ENCODE measurements at regions not wholly inside any gene's neighbourhood (a gene's known extent, or its start where the extent isn't known, plus 50 kb on each side); places are given as distances from the start of the nearest gene placed in this dataset.

DNA sequence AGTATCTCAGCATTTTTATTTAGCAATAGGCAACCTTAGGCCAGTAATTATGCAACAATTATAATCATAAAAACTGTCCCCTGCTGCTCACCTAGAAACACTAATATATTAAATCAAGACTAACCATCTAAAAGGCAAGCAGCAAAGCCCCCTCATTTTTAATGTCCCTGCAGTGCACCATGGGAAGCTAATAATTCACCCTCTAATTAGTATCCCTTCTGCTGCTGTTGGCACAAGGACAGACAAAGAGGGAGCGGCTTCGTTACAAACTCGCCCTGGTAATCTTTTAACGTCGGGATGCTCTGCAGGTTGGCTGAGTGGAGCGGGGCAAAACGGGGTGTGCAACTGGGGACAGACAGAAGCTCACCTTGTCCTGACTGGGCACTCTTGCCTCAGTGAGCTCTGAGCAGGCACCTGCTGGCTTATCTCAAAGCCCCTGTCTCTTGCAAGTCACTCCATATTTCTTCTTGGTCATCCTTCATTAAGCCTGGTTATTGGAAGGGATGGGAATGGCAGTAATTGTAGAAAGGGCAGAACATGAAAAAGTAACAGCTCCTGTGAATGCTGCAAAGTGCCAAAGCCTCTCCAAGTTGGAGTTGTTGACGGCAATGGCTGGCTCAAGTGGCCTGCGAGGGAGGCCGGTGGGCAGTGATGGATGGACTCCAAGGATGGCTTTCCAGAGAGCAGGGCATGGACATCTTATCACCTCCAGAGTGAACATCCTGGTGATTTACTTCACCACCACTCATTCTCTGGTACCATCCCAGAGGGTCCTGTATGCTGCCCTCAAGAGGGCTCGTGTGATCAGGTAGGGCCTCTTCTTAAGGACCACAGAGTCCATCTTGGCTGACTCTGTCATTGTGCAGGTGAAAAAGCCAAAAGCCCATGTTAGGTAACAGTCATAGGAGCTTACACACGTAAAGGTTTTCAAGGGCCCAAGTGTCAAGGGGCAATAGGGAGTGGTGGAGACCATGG lies 219.6 kb upstream of the N4BP1 start:
- DNase-seq (ENCODE audit: low spot score): no peak

DNA sequence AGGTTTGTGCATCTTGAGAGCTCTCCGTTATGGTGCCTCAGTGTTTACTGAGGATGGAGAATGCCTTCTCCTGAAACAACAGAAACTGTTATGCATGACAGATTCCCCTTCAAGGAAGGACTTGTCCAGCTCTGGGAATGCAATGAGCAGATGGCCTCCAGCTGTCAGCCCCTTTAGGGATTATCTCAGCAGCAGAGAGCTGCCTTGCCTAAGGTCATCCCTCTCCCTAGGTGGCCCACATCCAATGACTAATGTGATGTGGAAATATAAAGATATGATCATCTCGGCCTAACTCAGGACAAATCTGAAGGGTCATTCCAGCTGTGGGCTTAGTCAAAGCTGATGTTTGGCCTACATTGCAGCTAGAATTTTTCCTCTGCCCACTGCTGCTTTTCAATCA lies 214.3 kb upstream of the N4BP1 start:
- DNase-seq (ENCODE audit: low spot score): no peak

DNA sequence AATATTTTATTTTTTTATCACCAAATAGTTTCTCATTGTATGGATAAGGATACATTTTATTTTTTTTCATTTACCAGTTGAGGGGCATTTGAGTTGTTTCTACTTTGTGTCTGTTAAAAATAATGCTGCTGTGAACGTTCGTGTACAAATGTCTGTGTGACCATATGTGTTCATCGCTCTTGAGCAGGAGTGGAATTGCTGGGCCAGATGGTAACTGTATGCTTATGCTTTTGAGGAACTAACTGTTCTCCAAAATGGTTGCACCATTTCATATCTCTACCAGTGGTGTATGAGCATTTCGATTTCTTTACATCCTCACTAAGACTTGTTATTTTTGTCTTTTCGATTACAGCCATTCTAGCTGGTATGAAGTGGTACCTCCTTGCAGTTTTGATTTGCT lies 212.5 kb upstream of the N4BP1 start:
- no peak for DNase-seq (ENCODE audit: low spot score)

DNA sequence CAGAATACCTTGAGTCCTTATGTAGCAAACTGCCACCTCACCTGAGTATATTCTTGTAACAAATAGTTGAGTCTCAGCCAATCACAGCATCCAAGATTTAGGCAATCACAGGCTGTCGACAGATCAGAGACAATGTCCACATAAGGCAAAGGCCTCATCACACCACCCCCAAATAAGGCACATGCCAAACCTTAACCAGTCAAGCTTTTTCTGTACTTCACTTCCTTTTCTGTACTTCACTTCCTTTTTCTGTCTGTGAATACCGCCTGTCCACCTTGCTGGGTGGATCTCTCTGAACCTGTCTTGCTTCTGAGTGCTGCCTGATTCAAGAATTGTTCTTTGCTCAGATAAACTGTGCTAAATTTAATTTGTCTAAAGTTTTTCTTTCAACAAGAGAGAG lies 210.4 kb upstream of the N4BP1 start:
- DNase-seq (ENCODE audit: low spot score): no peak

DNA sequence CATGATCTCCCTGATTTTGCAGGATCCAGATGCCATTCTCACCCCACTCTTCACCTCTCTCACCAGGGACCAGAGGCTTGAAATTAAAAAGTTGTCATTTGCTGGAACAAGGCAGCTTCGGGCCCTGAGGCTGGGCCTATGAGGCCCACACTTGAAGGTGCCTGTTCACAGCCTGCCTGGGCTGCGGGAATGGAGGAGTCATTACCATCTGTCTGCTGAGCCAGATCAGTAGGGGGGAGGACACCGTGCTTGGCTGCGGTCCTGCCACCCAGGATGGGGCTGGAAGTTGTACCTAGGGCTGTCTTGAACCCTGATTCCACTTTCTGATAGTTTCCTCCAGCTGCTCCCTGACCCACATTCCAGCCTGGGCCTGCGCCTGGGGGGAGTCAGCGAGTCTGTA lies 208.3 kb upstream of the N4BP1 start:
- no peak for DNase-seq (ENCODE audit: low spot score)

DNA sequence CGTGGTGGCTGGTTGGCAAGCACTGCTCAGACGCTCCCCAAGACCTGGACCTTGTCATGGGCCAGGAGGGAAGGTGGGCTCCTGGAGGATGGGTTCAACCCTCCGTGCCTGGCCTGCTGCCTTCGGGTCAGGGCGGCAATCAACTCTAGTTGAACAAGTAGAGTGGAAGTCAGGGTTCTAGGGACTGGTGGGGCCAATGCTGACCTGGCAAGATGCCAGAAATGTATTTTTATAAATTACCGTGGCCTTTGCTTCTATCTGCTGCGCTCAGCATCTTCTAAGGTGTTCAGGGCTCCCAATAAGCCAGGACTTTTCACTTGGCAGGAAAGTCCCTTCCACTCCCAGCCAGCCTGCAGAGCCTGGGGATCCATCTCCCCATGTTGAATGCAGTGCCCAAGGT lies 207.1 kb upstream of the N4BP1 start:
- no peak for DNase-seq (ENCODE audit: low spot score)

DNA sequence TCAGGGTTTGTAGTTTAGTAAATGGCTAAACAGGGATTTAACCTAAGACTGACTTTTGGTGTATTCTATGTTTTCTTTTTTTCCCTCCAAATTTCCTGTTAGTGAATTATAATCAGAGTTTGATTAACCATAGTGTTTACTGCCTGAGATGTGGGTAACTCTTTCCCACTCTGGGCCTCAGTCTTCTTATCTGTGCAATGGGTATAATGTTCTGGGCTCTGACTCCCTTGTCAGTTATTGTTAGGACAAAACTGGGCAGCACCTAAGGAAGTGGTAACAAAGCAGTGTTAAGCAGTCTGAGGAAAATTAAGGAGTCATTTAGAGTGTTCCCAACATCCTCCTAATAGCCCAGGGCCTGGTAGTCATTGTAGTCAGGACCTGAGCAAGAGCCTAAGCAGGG lies 206.4 kb upstream of the N4BP1 start:
- DNase-seq (ENCODE audit: low spot score): no peak

DNA sequence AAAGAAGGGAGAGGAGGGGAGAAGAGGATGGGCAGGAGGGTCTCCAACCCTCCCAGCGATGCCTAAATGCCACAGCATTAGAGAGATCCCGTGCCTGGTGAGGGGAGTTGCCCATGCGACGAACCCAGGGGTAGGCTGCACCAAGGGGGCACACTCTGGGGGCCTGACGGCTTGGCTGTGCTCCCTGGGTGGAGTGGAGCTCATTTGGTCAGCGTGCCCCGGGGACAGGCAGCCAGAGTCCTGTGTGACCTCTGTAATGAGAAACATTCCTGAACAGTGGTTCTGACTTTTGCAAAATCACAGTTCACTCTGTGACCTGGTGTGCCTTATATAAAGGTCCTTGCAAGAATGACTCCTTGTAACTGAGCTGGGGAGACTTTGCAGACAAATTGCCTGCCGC lies 205.0 kb upstream of the N4BP1 start:
- no peak for DNase-seq (ENCODE audit: low spot score)

DNA sequence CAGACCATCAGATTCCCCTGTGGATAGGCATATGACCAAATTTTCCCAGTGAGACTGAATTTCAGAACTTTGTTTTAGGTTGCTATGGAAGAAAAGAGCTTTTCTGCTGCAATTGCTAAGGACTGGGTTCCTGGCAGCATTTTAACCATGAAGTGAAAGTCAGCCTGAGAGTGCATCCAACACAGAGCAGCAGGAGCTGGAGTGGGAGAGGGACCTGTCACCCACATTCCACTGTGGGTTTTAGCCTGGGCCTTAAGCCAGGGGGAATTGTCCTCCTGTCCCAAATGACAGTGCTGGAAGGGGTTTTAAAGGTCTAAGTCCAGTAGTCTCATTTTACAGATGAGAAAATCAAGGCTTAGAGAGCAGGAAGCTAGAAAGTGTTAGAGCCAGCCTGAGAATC lies 203.5 kb upstream of the N4BP1 start:
- DNase-seq (ENCODE audit: low spot score): no peak

DNA sequence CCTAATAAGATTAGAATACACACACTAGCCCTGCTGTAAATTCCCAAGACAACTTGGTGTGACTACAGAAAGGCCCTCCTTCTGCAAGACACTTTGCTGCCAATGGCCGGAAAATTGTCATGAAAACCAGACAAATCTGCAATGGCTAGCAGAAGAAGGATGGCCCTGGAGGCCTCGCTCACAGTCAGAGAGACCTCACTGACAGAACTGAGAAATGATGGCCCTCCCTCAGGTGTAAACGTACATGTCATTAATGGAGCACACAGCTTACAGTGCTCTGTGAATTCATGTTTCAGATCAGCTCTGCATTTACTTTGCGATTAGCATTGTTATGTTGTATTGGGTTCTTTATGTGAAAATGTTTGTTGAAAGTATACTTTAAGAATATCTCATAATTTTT lies 202.9 kb upstream of the N4BP1 start:
- DNase-seq (ENCODE audit: low spot score): no peak

DNA sequence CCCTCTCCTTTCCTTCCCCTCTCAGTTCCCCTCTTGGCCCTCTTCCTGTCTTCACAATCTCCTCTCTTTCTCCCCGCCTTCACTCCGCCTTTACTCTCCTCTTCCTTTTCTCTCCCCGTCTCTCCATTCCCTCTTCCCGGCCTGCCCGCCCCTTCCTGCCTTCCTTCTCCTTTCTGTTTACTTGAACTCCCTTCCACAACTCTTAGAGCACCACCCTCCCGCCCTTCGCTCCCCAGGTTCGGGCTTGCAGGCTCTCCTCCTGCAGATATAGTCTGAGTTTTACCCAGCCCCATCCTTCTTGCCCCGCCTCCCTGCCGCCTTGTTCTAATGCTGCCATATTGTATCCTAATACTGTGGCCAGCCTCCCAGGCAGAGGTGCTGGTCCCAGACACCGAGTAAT lies 201.5 kb upstream of the N4BP1 start:
- no peak for DNase-seq (ENCODE audit: low spot score)

DNA sequence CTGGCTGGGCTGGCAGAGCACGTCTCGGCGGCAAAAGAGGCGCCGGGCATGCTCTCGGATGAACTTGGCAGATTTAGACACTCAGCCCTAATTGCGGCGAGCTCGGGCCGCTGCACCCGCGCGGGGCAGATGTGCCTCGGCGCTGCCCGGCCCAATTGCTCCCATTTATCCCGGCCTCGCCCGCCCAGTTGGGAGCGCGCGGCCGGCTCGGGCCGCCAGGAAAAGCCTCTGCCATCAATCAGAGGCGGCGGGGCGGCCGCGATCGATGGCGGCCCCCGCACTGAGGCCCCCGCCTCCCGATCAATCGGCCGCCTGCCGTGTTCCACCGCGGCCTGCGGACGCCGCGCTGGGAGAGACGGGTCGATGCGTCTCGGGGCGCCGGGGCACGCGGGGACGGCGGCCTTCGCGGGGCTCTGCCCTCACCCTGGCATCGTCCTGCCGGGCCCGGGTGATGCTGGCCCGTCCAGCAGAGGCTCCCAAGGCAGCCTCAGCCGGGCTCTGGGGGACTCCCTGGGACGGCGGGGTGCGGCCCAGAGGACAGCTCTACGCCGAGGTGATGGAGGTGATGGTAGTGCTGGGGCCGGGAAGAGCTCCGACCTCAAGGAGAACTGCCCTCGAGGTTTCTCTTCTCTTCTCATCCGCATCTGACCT lies 200.9 kb upstream of the N4BP1 start:
- DNase-seq (ENCODE audit: low spot score): no peak

DNA sequence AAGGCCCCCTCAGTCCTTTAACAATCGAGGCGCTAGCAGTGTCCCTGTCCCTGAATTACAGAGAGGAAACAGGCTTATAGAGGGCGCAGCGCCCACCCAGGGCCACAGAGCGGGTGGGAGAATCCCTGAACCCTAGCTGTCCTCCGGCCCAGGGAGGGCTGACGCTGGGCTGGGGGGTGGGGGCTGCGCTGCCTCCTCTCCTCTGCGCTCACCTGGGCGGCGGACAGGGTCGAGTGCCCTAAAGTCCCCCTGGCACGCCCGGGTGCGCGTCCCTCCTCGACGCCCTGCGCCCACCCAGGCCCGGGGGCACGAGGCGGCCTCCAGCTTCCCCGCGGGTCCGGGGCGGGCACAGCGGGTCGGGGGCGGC lies 200.4 kb upstream of the N4BP1 start:
- no peak for DNase-seq (ENCODE audit: low spot score)

DNA sequence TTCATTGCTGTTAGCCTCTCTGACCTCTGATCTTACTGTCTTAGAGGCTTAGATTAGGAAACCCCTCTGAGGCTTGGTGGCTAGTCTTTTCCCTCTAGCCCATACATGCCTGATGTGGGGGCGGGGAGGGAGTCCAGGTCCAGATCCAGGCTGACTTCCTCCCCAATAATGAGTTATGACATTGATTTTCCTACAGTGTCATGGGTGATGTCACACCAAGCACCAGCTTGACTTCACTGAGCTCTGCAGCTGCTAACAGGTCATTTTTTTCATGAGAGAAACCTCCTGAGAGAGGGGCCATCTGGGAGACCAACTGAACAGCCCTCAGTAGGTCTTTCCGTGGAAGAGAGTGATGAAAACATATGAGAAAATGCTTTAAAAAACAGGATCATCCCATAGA lies 180.2 kb upstream of the N4BP1 start:
- no peak for DNase-seq (ENCODE audit: low spot score)

DNA sequence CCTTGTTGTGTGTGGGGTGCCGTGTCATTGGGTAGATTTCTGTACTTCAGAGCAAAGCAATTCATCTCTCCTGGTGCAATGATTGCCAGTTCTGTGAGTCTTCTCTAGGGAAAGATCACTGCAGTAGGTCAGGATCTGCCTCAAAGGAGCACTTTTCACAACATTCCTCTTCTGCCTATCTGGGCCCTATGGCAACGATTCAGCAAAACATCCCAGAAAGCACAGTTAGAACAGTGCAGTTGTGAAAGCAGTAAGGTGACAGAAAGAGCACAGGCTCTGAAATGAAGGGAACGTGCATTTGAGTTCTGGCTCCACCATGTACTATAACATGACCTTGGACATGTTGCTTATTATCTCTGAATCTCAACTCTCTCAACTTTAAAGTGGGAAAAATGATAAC lies 178.5 kb upstream of the N4BP1 start:
- no peak for DNase-seq (ENCODE audit: low spot score)

DNA sequence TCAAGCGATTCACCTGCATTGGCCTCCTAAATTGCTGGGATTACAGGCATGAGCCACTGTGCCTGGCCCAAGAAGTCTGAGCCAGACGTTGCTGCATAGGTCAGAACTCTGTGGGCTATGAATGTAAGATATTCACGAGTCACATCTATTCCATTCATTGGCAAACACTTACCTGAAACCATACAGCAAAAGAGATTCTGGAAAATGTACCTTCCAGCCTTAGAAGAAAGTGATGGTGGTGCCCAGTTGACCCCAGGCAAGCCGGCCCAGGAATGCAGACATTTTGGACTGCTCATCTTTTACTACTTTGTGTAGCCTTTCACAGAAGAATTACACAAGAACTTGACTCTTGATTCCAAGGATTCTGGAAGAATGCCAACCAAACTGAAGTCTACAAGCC lies 135.6 kb upstream of the N4BP1 start:
- no peak for DNase-seq (ENCODE audit: low spot score)

DNA sequence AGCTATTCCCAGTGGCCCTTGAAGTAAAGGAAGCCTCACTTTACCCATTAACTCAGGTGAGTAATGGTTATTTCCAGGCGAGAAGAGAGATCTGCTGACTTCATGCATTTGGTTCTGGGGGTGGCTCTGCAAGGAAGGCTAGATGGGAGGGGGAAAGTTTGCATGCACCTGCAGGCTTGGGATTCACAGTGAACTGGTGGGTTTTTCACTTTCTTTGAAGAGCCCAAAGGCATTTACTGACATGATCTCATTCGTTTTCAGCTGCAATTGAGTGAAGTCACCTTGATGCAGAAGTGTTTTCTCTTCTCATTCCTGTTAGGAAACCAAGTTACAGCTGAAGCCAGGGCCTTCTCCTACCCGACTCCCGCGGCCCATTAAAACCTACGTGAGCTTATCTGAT lies 131.0 kb upstream of the N4BP1 start:
- DNase-seq (ENCODE audit: low spot score): no peak

DNA sequence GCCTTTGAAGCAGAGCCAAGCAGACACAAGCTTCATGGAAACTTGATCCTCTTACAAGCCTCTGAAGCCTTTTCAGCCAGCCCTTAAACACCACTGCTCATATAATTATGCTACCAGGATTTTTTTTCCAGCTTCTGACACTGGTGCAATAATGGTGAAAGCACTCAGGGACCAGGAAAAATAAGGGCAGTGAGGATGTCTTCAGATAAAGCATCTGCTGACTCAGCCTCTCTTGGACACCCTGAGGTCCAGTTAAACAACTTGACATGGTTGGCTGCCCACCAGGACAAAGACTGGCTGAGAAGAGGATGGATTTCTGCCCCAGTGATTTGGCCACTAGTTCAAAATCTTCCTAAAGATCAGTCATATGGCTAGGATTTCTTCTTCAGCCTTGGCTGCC lies 124.2 kb upstream of the N4BP1 start:
- no peak for DNase-seq (ENCODE audit: low spot score)

DNA sequence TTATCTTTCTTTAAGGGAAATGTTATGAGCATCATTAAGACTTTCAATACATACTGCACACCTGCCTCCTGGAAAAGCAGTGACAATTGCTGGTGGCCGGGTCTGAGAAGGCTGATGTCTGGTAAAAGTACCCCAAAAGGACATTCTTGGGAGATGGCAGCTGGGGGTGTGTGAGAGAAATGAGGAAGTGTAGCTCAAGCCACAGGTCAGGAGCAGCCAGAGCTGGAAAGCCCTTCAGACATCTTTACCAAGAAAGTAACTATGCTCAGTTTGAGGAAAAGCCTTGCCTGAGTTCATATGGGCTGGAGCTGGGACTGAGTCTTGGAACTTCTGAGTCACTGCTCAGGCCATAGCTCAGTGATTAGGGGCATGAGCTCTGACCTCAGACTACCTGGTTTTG lies 94.7 kb upstream of the N4BP1 start:
- no peak for DNase-seq (ENCODE audit: low spot score)

DNA sequence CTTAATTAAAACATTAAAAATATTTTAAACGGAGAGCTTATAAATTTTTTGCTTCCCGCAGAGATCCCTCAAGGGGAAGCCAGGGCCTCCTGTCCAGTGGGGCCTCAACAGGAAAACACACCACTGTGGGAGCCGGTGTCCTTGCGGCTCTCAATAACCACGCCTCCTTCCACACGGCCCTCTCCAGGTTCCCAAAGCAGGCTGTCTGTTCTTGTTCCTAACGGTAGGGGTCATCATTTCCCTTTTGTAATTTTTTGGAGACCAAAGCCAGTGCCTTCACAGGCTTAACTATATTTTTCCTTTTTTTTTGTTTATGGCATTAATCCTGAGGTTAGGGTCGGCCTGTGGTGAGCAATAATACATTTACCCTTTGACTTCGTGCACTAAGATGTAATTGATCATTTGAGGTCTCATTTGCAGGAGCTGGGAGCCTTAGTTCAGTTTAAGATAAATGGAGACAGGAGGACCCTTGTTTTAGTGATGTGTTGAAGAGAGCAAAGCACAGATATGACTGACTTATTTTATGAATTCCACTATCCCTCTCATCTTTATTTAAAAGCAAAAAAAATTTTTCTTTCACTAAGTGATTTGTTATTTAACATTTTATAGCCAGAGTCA lies 77.5 kb upstream of the N4BP1 start:
- DNase-seq (ENCODE audit: low spot score): peak; percentile 80

DNA sequence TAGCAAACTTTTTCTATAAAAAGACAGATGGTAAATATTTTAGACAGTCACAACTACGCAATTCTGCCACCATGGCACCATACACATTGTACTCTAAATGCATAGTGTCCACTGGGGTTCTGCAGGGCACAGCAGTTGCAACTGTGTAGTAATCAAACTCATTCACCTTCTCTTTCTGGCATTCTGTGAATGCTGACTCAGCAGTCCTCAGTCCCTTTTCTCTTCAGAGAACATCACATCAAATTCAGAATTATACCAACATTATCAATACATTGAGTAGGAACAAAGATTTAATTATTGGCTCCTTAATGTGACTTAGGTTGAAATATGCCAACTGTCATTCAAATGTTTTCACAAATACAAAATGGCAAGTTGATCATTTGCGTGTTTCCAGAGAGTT lies 74.2 kb upstream of the N4BP1 start:
- DNase-seq (ENCODE audit: low spot score): no peak

DNA sequence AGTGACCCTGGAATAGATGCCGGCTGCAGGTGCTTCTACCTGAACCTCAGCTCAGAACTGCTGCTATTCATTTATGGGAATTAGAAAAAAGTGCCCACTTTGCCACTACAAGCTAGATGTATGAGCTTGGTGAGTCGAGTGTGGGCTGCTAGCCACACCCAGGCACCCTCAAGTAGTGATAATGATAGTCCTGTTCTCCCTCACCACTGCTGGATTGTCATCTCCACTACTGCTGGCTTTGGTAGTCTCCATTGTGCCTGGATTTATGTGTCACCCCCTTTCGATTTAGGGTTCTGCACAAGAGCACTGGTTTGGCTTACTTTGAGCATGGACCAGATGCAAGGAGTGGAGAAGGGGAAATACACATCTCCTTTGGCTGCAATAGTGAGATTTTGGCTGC lies 73.0 kb upstream of the N4BP1 start:
- DNase-seq (ENCODE audit: low spot score): no peak

DNA sequence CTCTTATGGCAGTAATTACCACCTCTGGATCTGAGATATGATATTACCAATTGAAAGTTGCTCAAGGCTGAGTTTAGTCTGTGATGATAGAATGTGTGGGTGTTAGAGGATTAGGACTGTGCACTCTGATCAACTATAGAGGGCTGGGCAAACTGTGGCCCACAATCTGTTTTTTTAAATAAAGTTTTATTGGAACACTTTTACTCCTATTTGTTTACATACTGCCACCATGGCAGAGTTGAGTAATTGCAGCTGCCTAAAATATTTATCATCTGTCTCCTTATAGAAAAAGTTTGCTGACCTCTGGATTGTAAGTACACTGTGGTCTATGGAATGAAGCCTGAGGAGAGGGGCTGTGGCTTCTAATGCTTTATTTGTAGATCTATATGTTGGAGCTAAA lies 71.5 kb upstream of the N4BP1 start:
- DNase-seq (ENCODE audit: low spot score): no peak

All from AG08396 (cell line).